ENCODE measurements at regions not wholly inside any gene's neighbourhood (a gene's known extent, or its start where the extent isn't known, plus 50 kb on each side); places are given as distances from the start of the nearest gene placed in this dataset.

- Histone ChIP-seq H3K36me3 (ENCODE audit: control insufficient read depth, insufficient read depth, low read length) (no peaks in the 10 kb centered on the region), H3K27me3 (ENCODE audit: control insufficient read depth, insufficient read depth, low read length) (no peaks in the 10 kb centered on the region), H3K4me3 (ENCODE audit: low read depth, low read length) (no peak overlapping the region)
- CTCF ChIA-PET: no interaction called here
- no peak for DNase-seq (ENCODE audit: low read depth)
- POLR2A ChIA-PET: no interaction called here
- TF ChIP-seq, protein P1, sequence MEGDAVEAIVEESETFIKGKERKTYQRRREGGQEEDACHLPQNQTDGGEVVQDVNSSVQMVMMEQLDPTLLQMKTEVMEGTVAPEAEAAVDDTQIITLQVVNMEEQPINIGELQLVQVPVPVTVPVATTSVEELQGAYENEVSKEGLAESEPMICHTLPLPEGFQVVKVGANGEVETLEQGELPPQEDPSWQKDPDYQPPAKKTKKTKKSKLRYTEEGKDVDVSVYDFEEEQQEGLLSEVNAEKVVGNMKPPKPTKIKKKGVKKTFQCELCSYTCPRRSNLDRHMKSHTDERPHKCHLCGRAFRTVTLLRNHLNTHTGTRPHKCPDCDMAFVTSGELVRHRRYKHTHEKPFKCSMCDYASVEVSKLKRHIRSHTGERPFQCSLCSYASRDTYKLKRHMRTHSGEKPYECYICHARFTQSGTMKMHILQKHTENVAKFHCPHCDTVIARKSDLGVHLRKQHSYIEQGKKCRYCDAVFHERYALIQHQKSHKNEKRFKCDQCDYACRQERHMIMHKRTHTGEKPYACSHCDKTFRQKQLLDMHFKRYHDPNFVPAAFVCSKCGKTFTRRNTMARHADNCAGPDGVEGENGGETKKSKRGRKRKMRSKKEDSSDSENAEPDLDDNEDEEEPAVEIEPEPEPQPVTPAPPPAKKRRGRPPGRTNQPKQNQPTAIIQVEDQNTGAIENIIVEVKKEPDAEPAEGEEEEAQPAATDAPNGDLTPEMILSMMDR (IDR thresholded peaks at IDR 0.05; ENCODE audit: insufficient read depth, low read depth, low read length): no peak
Observed at GRCh38 chrX:140393507-140393906, 111.4 kb downstream of the SOX3 start.

- Histone ChIP-seq H3K36me3 (ENCODE audit: control insufficient read depth, insufficient read depth, low read length) (no peaks in the 10 kb centered on the region), H3K27me3 (ENCODE audit: control insufficient read depth, insufficient read depth, low read length) (no peaks in the 10 kb centered on the region), H3K4me3 (ENCODE audit: low read depth, low read length) (no peak overlapping the region)
- ChIA-PET CTCF (no interaction called here), POLR2A (no interaction called here)
- no peak for DNase-seq (ENCODE audit: low read depth)
- TF ChIP-seq, protein P1 (IDR thresholded peaks at IDR 0.05; ENCODE audit: insufficient read depth, low read depth, low read length): no peak
Observed at GRCh38 chrX:140391313-140391712, 113.6 kb downstream of the SOX3 start.

DNA sequence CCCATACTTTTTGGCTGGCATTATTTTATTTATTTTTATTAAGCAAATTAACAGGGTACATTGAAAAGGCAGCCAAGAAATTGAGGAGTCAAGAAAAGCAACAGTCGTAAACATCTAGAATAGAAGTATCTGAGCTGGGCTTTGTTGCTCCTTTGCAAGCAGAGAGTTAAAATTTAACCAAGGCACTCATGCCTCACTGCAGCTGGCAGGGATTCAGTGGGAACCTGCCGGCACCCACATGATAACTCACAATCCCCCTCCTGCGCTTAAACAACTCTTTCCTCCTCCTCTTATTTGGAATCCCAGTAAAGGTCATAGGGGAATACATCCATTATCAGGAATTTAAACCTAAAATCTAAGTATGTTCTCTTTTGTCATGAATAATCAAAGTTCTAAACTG lies 115.5 kb downstream of the SOX3 start:
- POLR2A ChIA-PET: no interaction called here

GRCh38 chrX:140362861-140363260 lies 142.0 kb downstream of the SOX3 start:
- CTCF ChIA-PET: no interaction called here
- POLR2A ChIA-PET: no interaction called here
- TF ChIP-seq, protein P1 (IDR thresholded peaks at IDR 0.05; ENCODE audit: insufficient read depth, low read depth, low read length): no peak
- Histone ChIP-seq H3K27me3 (ENCODE audit: control insufficient read depth, insufficient read depth, low read length) (no peaks in the 10 kb centered on the region), H3K36me3 (ENCODE audit: control insufficient read depth, insufficient read depth, low read length) (no peaks in the 10 kb centered on the region), H3K4me3 (ENCODE audit: low read depth, low read length) (no peak overlapping the region)
- no peak for DNase-seq (ENCODE audit: low read depth)

More for the DNA sequence above, 115.5 kb downstream of the SOX3 start:
- H3K27me3 ChIP-seq (ENCODE audit: control insufficient read depth, insufficient read depth, low read length): no peaks in the 10 kb centered on the region
- H3K4me3 ChIP-seq (ENCODE audit: low read depth, low read length): no peak overlapping the region
- H3K36me3 ChIP-seq (ENCODE audit: control insufficient read depth, insufficient read depth, low read length): no peaks in the 10 kb centered on the region
- CTCF ChIA-PET: no interaction called here
- no peak for DNase-seq (ENCODE audit: low read depth)
- TF ChIP-seq, protein P1 (IDR thresholded peaks at IDR 0.05; ENCODE audit: insufficient read depth, low read depth, low read length): no peak

GRCh38 chrX:140360924-140361323 lies 143.9 kb downstream of the SOX3 start:
- no peak for DNase-seq (ENCODE audit: low read depth)
- CTCF ChIA-PET: no interaction called here
- TF ChIP-seq, protein P1 (IDR thresholded peaks at IDR 0.05; ENCODE audit: insufficient read depth, low read depth, low read length): no peak
- H3K36me3 ChIP-seq (ENCODE audit: control insufficient read depth, insufficient read depth, low read length): no peaks in the 10 kb centered on the region
- H3K4me3 ChIP-seq (ENCODE audit: low read depth, low read length): no peak overlapping the region
- POLR2A ChIA-PET: no interaction called here
- no peaks in the 10 kb centered on the region for H3K27me3 ChIP-seq (ENCODE audit: control insufficient read depth, insufficient read depth, low read length)

All from BJ (cell line).